HS-27A (cell line): ENCODE measurements at regions not wholly inside any gene's neighbourhood (a gene's known extent, or its start where the extent isn't known, plus 50 kb on each side); places are given as distances from the start of the nearest gene placed in this dataset.

Source experiments
- DNase-seq: peaks from one replicate; pipeline ENCODE4 v3.0.0-alpha.2; 2012; ENCODE audit warnings: low read depth, missing footprints

DNA sequence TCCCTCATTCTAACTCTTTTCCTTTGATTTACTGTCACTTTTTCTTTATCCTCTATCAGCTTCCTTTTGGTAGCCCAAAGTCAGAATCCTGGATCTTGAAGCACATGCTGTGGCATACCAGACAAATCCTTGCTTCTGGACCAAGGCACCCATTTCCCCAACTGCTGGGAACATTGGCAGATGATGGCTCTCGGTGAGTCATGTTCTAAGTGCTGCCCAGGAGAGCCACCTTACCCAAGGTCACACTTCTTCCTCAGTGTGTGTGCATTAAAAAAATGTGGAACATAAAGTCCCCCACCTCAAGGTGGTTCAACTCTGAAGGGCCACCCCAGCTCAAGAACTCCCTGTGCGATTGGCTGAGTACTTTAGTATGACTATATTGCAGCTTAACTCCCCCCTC lies 141.4 kb upstream of the PUM3 start:
- no peak for DNase-seq

- DNase-seq: no peak
Measured at GRCh38 chr9:2984491-2984890, 140.6 kb upstream of the PUM3 start.

GRCh38 chr9:2979957-2980610 lies 136.2 kb upstream of the PUM3 start:
- no peak for DNase-seq

- DNase-seq: no peak
Measured at GRCh38 chr9:2972475-2972874, 128.6 kb upstream of the PUM3 start.

DNA sequence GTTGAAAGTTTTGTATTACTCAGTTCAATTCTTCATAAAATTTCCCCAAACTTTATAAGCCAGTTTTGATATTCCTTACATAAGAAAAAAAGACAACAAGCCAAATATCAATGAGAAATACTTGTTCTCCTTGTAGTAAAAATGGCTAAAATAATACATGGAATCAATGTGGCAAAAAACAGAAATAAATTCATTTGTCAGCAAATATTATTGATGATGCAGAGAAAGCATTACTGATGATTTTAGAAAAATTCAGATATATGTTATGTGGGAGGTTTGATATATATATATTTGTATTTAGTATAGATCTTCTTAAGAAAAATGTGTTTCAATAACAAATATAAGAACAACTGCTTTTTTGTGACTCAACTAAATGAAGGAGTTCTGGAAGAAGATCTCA lies 127.0 kb upstream of the PUM3 start:
- DNase-seq: no peak

- DNase-seq: no peak
Measured at GRCh38 chr9:2967766-2968165, 123.9 kb upstream of the PUM3 start.

- no peak for DNase-seq
Measured at GRCh38 chr9:2966565-2967300, 122.8 kb upstream of the PUM3 start.

DNA sequence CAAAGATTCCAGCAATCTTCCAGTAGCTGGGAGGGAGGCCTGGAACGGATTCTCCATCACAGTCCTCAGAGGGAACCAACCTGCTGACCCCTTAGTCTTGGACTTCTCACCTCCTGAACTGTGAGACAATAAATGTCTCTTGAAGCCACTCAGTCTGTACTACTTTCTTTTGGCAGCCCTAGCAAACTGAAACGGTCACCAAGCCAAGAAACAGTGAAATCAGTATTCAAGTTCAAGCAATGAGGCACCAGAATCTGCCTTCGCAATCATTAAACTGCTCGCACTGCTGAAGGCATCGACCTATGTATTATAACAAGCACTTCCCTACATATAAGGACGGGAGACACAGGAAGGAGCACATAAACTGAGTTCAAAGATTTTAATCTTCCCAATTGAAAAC lies 120.6 kb upstream of the PUM3 start:
- DNase-seq: no peak

- DNase-seq: no peak
Measured at GRCh38 chr9:2963307-2963706, 119.4 kb upstream of the PUM3 start.

DNA sequence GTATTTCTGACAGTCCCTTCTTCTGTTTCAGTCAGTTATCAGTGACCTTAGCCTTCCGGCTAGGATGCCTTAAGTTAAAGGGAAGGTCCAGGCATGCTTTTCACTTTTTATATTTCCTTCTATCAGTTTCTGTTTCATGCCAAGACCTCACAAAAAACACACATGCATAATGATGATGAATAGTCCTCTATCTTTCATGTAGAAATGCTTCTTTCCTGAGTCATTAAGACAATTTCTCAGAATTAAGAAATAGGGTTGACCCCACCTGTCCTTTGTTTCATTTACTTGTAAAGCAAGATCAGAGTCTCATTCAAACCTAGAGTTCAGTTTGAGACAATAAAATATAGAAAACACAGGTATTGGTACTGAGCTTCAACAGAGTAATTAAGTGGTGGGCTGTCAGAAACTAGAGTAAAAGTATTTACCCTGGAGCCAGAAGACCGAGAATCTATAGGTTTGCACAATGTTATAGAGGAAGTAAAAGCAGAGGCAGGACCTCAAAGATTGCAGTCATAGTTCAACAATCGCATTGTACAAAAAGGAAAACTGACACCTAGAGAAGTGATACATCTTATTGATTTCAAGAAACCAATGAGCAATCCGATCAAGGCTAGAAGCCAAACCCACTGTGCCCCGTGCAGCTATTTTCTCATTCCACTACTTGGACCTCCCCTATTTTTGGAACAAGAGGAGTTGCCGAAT lies 118.7 kb upstream of the PUM3 start:
- DNase-seq: no peak

- DNase-seq: no peak
Measured at GRCh38 chr9:2958219-2958618, 114.3 kb upstream of the PUM3 start.

DNA sequence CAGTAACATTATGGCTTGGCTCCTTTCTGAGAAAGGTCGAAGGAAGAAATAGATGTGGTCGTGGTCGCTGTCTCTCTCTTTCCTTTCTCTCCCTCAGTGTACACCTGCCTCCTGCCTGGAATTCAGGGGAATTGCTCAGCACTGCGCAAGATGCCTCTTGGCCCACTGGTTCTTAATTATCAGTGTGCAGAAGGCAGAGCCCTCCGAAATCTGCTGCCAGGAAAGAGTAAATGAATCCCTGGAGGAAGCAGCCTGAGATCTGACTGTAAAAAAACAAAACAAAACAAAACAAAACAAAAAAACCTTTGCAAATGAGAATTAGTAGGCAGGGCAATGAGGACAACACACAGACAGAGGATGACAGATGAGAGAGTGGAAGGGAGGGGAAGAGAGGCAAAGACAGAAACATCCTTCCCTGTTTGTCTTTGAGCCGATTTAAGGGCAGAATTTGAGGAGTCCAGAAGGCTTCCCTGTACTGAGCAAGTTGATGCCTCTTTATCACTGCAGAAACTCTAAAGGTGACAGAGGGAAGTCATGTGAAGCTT lies 113.8 kb upstream of the PUM3 start:
- DNase-seq: no peak

GRCh38 chr9:2955575-2955974 lies 111.7 kb upstream of the PUM3 start:
- DNase-seq: no peak

DNA sequence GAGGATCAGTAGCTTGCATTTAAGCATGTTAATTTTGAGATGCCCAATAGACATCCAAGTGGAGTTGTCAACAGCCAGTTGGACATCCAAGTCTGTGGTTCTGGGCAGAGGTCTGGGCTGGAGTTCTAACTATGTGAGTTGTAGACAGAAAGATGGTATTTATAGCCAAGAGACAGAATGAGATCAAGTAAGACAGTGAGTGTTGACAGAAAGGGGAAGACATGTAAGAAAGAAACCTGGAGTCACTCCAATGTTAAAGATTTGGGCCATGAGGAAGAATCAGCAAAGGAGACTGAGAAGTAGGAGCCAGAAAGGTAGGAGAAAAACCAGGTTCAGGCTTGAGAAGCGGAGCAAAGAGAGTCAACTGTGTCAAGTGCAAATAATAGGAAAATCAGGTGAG lies 95.5 kb upstream of the PUM3 start:
- no peak for DNase-seq

DNA sequence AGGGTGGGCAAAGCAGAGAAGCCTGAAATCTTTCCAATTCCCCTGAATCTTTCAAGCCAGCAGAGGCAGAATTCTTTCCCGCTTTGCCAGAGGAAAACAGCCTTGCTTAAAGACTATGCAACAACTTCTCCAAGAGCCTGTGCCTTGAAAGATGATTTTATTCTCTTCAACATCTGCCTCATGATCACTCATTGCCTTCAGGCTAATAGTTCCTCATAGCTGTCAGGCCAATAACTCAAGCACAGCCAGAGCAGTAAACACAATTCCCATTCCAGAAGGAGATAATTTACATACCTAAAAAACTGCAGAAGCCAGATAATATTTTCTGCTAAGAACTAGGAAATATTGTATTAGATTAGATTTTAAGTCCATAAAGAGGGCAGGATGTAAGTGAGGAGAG lies 92.3 kb upstream of the PUM3 start:
- no peak for DNase-seq

DNA sequence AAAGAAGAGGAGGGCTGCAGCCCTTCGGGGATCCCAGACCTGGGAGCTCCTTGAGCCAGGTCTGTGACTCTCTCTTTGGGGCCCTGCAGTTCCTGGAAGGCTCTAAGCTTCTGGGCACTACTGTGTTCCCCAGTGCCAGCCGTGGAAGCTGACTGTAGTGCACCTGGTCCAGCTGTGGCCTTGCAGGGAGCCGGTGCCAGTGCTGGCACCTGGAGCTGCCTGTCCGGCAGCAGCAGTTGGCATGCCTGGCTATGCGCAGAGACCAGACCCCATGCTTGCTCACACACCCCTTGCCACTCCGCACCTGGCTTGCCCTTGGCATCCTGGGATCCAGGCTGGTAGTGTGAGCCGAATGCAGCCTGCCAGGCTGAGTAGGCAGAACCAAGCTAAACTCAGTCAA lies 91.0 kb upstream of the PUM3 start:
- DNase-seq: no peak

- no peak for DNase-seq
Measured at GRCh38 chr9:2934241-2934650, 90.4 kb upstream of the PUM3 start.

GRCh38 chr9:2933165-2934095 lies 89.5 kb upstream of the PUM3 start:
- no peak for DNase-seq

- no peak for DNase-seq
Measured at GRCh38 chr9:2928411-2928810, 84.5 kb upstream of the PUM3 start.

DNA sequence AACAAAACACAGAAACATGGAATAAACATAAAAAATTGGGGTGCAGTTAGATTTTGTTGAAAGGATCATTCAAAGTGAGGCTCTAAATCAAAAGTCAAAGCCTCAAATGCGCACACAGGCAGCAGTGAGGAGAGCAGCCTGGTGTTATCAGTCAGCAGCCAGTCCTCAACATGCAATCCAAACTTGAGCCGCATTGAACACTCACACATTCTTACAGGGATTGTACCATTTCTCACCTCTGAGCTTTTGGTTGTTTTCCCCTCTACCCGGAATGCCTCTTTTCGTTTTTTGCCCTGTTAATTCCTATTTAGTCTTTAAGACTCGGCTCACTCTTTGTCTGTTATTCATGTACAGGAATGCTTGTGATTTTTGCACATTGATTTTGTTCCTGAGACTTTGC lies 81.1 kb upstream of the PUM3 start:
- no peak for DNase-seq

- no peak for DNase-seq
Measured at GRCh38 chr9:2924380-2924768, 80.5 kb upstream of the PUM3 start.

GRCh38 chr9:2923766-2924379 lies 80.0 kb upstream of the PUM3 start:
- no peak for DNase-seq
